HG02840 (cell line): ENCODE measurements at regions not wholly inside any gene's neighbourhood (a gene's known extent, or its start where the extent isn't known, plus 50 kb on each side); places are given as distances from the start of the nearest gene placed in this dataset.
"Not testable (repeated sequence)": the region's sequence is repeated elsewhere in the genome, so short reads cannot be mapped to it uniquely, and the experiment has no call there.

Experiments used
- ATAC-seq: cut with Tn5 transposase; IDR thresholded peaks from one replicate; pipeline ENCODE4 v1.9.1; 2021; ENCODE audit warnings: mild to moderate bottlenecking, moderate library complexity, moderate number of reproducible peaks; ENCODE audit not compliant: unreplicated experiment, low FRiP score

- ATAC-seq, result no peak
These were observed 162.0 kb upstream of the EOLA2 start for GRCh38 chrX:150100261-150100660.

DNA sequence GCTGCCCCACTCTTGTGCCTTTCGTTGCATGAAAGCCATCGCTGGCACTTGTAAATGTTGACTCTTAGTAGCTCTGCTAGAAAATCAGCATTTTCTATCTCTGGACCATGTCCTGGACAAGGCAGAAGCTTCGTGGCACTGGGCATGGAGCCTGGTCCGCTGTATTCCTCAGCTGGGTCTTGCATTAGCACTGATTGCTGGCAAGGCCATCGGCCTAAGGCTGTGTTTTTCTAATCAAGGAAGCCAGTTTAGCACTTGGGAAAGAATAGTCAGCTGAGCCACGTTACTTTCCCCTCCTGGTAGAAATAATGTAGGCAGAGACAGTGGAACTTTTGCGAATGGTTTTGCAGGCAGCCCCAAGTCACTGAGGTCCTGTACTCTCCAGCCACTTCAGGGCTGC, 180.2 kb upstream of the EOLA2 start:
- ATAC-seq, result no peak

- no peak for ATAC-seq
These were observed 181.0 kb upstream of the EOLA2 start for GRCh38 chrX:150119323-150119722.

GRCh38 chrX:150125045-150125444, 186.8 kb upstream of the EOLA2 start:
- ATAC-seq, result not testable (repeated sequence)

- no peak for ATAC-seq
These were observed 188.9 kb upstream of the EOLA2 start for GRCh38 chrX:150127216-150127615.

DNA sequence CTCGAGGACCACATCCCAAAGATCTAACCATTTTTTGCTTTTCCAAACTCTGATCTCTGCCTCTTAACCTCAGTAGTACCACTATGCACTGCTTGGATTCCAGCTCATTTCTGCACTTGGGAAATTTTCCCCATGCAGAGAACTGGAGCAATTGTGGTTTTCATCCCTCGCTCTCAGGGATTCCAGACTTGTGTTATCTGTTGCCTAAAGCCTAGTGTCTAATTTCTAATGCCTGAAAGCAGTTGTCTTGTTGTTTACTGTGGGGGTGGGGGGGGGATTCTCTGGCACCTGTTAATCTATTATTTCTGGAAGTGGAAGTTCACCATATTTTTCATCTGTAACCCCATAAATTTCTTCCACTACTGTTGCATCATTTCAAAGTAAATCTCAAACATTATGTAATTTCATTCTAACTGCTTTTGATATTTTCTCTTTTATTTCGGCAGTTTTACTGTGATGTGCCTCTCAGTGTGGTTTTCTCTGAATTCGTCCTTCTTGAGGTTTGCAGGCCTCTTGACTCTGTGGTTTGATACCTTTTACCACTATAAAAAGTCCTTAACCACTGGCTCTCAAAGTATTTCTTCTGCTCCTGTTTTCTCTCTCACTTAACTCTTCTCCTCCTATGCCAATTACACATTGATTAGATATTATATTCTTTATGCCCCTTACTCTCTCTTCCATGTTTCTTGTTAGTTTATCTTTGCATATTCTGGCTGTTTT, 205.6 kb upstream of the EOLA2 start:
- no peak for ATAC-seq

- no peak for ATAC-seq
These were observed 208.1 kb upstream of the EOLA2 start for GRCh38 chrX:150146271-150146896.

GRCh38 chrX:150148749-150149672, 210.7 kb upstream of the EOLA2 start:
- ATAC-seq, result no peak

GRCh38 chrX:150150076-150150779, 211.9 kb upstream of the EOLA2 start:
- ATAC-seq, result no peak

DNA sequence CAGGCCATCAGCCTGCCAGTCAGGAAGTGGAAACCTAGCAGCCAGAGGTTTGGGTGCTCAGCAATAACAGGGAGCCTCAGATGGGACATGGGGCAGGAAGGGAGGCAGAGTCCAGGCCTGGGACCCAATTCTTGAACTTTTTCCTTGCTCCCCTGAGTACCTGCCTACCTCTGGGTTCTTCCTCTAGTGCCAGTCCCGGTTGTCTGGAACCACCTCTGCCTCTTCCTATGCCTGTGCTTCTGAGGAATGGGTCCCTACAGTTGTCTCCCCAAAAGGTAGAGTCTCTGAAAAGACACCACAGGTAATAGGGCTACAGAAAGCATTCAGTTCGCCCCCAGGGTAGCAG, 212.4 kb upstream of the MAMLD1 start:
- no peak for ATAC-seq

DNA sequence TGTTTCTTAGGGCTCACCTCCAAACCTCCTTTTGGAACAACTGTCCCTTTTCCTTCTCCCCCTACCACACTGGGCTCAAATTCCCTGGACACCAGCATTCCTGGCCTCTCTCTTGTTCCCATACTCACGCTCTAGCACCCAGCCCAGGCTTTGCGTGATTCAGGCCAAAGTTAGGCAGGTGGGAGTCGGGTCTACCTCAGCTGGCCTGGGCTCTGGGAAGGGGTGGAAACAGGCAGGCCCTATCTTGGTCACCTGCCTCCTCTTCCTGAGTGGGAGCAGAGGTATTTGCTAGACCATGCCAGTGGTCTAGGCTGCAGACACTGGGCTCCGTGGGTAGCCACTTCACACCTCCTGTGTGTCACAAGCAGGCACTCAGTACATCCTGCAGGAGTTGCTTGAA, 211.1 kb upstream of the MAMLD1 start:
- ATAC-seq, result no peak

DNA sequence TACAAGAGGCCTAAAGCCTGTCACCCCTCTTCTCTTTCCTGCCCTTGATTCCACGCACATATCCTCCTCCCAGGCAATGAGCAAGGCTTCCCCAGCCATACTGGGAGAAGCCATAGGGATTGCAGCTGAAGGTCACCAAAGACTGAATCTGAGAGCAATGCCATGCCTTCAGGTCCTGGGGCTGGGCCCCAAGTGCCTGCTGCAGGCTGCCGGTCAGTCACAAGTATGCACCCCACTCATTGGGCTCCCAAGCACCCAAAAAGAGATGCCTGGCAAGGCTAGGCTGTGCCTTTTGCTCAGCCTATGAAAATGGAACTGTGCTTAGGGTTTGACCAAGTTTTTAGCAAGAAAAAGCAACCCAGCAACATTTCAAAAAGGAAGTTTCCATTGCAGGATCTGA, 210.6 kb upstream of the MAMLD1 start:
- no peak for ATAC-seq

DNA sequence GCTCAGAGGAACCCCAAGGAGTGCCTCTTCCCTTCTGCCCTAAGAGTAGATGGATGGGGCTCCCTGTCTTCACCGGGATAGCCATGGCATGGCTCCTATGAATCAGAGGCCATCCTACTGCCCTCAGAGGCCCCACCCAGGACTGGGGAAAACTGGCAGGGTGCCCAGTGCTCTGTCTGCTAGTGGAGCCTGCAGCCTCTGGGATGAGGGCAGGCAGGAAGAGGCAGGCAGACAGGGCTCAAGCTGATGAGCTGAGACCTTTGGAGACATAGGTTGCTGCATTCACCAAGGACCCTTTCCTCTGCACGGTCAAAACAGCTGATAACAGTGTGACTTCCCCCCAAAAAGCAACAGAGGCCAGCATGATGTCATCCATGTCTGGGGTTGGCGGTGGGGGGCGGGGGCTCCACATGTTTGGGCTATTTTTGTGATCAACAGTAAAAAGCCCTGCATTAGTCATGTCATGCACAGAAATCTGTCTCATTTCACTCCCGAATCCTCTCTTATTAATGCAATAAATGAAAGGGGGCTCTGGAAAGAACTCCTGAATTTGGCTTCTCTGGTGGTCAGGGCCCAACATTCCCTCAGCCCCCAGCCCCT, 207.6 kb upstream of the MAMLD1 start:
- ATAC-seq, result no peak

DNA sequence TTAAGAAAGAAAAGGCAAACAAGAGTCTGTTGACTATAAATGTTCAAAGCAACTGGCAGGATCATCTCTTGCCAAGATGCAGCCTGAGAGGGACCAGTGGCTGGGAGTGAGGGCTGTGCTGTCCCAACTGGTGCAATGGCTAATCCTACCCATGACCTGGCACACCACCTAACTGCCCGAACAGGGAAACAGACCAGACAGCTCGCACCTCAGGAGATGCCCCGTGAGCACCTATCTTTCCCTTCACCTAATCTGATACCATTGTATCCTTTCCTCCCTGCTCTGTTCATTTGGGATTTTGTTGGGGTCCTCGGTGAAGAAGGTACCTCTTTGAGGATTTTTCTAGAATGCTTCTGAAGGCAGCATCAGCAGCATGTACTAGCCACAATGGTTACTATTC, 206.5 kb upstream of the MAMLD1 start:
- ATAC-seq, result no peak

DNA sequence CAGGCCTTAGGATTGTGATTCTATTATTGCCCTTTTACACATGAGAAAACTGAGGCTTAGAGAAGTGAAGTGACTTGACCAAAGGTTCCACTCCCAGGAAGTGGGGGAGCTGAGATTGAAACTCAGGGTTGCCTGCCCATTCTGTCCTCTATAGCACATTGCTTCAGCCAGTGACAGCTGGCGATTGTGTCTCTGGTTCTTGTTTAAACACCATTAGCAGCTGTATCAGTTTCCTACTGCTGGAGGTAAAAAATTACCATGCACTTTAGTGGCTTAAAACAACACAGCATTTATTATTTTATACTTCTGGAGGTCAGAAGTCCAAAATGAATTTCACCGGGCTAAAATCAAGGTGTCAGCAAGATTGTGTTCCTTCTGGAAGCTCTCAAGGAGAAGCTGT, 205.8 kb upstream of the MAMLD1 start:
- ATAC-seq, result no peak

- ATAC-seq, result no peak
These were observed 204.4 kb upstream of the MAMLD1 start for GRCh38 chrX:150158554-150159332.

DNA sequence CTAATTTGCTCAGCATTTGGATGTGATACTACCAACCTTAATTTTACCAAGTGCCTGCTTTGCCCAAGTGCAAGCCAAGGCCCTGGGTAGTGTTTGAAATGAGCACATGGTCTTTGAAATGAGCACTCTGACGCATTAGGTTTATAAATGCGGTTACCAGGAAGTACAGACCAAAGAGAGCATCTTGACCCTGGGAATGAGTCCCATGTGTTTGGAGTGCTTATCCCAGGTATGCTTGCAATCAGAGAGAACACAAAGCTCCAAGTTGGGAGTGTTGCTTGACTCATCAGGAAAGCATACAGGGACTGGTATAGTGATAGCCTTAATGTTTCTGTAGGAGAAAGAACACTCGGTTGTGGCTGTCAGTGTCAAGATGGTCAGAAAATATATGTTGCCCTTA, 203.6 kb upstream of the MAMLD1 start:
- ATAC-seq, result no peak

GRCh38 chrX:150160656-150161055, 202.5 kb upstream of the MAMLD1 start:
- ATAC-seq, result no peak

GRCh38 chrX:150161193-150161592, 201.9 kb upstream of the MAMLD1 start:
- ATAC-seq, result no peak

DNA sequence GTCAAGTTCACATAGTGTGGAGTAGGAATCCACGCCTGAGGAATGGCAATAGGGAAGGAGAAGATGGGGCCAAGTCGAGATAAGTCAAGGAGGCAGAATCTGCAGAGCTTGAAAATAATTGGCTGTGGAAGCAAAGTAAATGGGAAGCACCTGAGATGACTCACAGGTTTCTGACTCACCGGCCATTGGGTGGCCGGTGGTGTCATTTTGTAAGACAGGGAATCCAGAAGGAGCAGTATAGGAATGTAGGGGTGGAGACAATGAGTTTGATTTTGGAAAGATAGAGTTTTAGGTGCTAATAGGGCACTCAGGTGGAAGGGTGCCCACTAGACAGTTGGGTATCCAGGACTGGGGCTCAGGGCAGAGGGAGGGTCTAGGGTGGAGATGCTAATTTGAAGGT, 201.0 kb upstream of the MAMLD1 start:
- ATAC-seq, result no peak
